ENCODE measurements at regions not wholly inside any gene's neighbourhood (a gene's known extent, or its start where the extent isn't known, plus 50 kb on each side); places are given as distances from the start of the nearest gene placed in this dataset.

- peak; percentile 97 for DNase-seq
Observed at GRCh38 chr18:33805592-33805991, 227.6 kb downstream of the ASXL3 start.

GRCh38 chr18:33804258-33804657 lies 226.2 kb downstream of the ASXL3 start:
- DNase-seq = peak; percentile 71

- no peak for DNase-seq
Observed at GRCh38 chr18:33803636-33804035, 225.6 kb downstream of the ASXL3 start.

GRCh38 chr18:33802955-33803354 lies 224.9 kb downstream of the ASXL3 start:
- DNase-seq = peak; percentile 100

Measured in NCI-H1105 treated with DMSO at 0.1 percent for 48 hours (cell line).